SIG-M5 treated with dmso at 0.1 percent for 504 hours (cell line): ENCODE measurements at regions not wholly inside any gene's neighbourhood (a gene's known extent, or its start where the extent isn't known, plus 50 kb on each side); places are given as distances from the start of the nearest gene placed in this dataset.

Source experiments
- DNase-seq: peaks from one replicate; lab custom pipeline; 2025; ENCODE audit not compliant: unreplicated experiment; lab: John Stamatoyannopoulos, UW

DNA sequence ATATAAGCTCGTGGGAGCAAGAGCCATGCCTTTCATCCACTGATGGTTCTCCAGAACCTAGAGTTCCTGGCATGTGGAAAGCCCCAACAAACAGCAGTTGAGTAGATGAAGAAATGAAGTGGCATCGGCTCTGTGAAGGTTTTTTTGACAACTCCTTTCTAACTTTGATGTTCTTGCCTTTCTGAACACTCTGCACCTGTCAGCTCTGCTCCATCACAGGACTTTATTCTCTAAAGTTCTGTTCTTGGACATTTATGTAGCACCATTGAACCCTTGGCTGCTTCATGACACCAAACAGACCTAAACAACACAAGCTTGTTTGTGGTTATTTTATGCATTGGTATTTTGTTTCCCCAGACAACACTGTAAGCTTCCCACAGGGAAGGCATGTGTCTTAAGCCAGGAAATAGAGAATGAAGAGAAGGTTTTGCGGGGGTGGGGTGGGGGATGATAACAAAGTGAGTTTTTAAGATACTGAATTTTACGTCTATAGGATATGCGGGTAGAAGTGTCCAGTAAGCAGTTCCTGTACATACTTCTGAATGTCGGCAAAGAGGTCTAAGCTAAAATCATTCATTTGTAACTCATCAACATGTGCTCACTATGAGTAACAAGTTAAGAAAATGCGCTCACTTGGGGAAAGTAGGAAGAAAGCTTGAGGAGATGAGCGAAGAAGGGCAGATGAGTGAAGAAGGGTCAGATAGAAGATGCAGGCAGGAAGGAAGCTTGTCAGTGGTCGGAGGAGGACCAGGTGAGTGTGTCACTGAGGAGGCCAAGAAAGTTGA, 146.0 kb upstream of the PLEKHG7 start:
- DNase-seq = no peak

DNA sequence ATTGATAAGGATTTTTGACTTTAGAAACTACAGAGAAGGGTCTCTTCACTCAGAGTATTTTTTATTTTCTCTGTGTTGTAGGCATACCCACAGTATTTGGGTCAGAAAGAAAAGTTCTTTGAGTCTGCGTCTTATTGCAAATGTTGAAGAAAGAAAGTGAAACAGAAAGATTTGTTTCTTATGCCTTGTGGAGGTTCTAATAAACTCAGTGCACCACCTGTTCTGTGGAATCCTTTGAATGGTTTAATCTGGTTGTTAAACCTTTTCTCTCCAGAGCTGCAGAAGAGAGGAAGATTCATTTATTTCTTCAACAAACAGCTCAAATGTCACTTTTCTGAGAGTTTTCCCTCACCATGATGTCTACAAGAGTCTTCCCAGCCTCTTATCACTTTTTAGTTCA, 146.6 kb upstream of the PLEKHG7 start:
- DNase-seq = no peak

DNA sequence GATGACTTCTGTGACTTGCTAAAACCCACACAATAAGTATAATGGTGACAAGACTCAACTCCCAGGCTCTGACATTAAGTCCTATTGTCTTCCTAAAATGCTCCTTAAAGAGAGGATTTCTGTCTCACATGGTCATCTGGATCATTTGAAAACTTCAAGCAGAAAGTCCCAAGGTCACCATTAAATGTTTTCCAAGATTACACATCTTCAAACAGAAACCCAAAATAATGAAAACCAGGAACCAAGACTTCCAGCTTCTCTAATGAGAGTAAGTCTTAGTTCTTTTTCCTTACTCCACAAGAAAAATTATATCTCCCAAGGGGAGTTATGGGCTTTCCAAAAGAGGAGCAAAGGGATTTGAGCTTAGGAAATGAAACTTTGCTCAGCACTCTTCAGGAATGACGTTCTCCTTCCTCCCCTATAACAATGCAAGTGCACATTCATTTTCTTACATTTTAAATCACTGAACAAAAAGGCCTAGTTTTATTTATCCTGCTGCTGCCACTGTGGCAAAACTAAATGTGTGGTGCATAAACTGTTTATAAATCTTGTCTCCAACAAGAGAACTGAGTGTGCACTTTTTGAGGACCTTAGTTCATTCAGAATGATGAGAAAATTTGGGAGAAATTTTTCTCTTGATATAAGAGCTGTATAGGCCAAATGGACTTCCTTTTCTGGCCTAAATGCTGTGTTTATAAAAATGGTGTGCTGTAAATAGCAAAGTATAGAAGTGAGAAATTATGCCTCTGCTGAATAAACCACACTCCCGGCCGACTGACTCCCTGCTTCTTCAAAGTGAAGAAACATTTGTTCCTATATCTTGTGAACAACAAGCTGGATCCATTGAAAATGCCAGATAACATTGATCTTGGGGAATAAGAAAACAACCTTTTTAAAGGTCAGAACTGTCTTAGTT, 148.4 kb upstream of the PLEKHG7 start:
- no peak for DNase-seq

DNA sequence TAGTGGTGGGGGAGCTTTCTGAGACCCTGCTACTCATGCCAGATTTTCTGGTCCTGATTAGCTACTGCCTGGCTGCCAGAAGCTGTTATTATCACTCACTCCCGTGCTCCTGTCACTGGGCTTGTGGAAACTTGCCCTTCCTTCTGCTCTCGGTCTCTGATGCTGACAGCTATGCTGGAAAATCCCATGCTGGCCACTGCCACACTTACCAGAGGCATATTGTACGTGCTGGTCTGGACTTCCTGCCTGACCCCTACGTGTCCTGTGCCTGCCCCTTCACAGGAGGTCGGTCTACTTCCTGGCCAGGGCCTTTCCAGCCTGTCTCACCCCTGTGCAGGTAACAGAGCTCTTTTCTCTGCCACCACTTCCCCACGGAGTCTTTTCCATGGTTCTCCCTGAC, 149.4 kb upstream of the PLEKHG7 start:
- no peak for DNase-seq

DNA sequence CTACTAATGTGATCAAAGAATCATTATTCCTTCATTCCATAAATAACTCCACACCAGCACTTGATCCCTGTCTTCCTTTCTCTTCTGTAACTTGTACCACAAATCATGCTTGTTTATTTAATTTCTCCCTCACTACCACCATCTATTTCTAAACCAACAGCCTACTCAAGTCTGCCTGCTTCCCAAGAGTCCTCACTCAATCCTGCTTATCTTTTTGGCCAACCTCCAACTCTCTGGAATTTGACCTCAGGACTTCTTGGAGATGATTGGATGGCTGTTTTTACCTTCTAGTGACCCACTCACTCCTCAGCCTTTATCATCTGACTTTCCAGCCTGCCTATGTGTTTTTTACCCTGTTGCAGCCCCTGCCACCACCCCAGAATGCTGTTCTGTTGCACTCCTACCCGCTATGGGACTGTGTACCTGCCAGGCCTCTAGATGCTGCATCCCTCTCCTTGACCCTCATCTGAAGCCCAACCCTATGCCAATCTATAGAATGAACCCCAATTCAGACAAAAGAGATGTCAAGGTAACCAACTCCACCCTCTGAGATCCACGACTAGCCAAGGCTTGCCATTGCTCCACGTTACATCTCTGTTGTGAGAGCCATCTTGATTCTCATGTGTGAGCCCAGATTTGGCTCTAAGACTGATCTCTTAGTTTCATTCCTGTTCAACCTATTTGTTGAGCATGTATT, 150.2 kb upstream of the PLEKHG7 start:
- DNase-seq = no peak

DNA sequence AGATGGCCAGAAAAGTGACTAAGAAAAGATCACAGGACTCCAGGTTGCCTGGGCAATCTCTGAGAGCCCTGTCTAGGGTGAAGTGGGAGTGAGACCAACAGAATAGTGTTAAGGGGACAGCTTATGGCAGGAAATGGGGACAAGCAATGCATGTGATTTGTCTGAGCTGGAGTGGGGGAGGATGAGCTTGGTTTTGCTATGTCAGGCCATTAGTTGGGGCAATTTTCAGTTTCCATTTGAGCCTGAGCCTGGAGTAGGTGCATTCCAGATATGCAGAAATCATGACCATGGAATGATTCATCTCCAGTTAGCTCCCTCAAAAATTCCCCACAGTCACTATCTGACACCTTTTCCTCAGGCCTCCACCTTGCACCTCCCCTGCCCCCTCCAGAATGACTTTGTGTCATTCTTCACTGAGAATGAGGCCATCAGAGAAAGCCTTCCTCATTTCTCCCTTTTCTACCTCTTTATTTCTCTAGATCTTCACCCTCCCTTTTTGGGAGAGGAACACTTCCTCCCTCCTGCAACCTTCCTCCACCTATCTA, 150.9 kb upstream of the PLEKHG7 start:
- no peak for DNase-seq

DNA sequence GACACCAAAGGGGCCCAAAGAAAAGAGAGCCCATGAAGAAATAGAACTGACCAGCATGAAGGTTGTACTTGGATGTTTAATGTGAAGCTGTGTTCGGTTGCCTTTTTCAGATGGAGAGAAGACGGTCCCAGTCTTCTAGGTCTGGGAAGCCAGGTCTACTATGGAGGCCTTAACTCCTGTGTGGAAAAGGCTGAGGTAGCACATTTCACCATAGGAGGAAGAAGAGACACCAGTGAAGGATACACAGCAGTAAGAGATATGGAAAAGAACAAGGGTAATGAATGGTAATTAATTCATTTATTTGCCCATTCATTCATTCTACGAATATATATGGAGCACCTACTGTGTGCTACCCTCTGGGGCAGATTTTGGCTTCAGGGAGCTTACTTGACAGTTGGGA, 151.6 kb upstream of the PLEKHG7 start:
- DNase-seq = no peak

DNA sequence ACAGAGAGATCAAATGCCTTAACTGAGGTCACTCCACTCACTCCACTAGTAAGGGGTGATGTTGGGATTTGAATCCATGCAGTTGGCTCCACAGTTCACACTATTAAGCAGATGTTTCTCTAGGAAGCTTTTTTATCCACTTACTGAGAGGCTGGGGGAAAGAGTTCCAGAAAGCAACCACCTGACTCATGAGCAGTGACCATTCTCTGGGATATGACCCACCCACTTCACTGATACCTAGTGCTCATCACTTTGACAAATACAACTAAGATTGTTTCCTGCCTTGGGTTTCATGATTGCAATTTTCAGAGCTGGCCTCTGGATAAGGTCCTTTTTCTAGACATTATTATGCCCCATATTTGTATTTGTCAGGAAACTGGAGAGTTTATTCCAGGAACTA, 152.1 kb upstream of the PLEKHG7 start:
- no peak for DNase-seq

DNA sequence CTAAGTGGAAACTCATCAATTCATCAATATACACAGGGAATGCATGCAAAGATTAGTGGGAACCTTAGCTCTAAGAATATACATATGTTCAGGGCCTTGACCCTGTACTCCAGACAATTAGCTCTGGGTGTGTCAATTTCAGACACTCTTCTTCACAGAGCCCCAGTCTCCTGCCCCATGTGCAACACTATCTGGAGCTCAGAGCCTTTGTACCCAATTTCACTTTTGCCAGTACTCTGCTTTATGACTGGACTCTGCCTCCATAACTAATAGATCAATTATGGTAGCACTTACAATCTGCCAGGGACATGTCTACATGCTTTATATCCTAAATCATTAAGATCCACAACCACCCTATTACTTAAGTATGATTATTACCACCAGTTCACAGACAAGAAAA, 152.5 kb upstream of the PLEKHG7 start:
- DNase-seq = no peak

DNA sequence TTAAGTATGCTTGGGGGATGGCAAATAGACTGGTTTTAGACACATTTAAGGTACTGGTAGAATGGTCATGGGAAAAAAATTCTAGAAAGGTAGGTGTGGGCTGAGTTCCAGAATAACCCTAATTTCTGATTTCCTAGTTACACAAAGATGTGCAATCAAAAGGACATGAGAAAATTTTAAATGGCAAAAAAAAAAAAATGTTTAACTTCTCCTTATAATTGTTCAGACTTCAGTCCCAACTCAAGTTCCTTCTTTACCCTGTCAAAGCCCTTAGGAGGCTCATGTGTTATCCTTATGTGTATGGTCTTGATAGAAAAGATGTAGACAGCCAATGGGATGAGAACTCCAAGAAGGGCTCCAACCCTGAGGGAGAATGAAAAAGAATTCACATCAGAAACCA, 153.3 kb upstream of the PLEKHG7 start:
- DNase-seq = no peak

DNA sequence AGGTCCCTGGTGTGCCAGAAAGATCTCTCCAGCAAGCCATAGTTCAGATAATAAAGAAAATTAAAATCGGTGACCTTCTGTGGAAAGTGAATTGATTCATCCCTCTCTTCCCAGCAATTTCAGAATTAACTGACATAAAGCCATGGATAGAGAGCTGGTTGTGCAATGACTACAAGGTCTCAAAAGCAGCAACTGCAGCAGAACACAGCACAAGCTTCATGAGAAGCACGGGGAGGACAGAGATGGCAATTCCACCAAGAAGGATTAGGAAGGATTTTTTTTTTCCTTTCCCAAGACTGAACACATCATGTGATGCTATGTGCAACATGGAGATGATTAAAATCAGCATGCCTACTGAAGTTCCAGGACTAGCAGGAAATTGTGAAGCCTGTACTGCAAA, 154.9 kb upstream of the PLEKHG7 start:
- DNase-seq = no peak

DNA sequence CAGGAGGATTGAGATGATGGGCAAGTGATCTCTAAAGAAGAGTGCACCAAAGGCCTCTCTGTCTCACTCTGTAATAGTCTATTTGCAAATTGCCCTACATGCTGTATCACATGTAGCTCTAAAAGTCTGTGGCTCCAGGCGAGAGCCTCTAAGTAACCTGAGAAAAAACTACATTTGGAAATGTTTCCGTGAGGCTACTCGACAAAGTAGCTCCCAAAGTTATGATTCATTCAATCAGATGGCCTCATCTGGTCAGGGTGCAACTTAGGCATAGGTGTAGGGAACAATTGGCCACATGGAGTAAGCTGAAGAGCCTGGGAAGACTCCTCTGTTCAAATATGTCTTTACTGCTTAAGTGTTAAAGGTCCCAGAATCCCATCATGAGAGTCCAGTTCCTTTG, 155.4 kb upstream of the PLEKHG7 start:
- DNase-seq = no peak

DNA sequence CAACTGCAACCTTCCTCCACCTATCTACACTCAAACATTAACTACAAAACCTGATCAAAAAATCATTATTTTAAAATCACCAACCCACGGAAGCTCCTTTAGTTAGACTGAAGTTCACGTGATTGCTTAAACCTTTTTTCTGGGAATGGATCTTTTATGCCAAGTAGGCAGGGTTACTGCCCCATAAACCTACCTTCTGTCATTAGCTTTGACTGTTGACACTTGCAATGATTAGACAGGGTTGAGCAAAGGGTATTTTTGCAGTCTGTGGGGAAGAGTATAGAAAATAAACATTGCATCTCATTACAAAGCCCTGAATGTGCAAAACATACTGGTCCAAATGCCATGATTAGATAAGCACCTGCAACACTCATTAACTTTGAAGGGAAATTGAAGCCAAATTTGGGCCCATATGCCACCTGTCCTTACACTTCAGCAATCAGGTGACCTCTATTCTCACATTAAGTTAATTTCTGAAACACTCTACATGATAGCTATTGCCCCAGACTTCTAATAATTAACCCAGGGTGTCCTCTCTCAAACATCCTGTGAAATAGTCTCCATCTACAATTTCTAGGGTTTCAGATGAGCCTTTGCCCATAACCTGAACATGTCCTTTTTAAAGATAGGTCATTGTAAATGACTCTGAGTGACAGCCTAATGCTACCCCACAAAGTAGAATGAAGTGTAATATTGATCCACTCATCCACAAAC, 156.0 kb upstream of the PLEKHG7 start:
- no peak for DNase-seq

DNA sequence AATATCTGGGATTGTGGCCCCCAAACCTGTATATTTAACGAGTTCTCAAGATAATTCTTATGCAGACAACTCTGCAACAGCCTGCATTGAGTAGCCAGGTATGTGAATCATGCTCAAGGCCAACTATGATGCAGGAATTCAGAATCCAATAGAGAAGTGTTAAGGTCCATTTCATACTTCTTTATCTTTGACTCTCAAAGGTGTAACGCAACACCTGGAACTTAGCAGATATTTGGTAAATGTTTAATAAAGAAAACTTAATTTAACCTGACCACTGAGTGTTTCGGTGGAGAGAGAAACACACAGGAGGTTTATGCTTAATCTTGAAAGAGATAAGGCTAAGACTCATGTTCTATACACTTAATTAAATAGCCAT, 156.5 kb upstream of the PLEKHG7 start:
- DNase-seq = no peak

DNA sequence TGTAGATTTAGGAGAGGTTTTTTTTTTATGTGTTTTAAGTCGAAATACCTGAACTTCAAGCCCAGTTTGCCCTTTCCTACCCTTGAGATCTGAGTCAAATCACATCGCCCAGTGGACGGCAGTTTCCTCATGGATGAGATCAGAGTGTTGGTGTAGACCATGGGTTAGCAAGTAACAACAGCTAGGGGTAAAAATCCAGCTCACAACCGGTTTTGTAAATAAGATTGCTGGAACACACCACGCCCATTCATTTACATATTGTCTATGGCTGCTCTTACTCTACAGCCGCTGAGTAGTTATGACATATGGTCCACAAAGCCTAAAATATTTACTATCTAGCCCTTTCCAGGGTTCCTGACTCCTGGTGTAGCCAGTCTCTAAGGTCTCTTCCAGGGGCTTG, 158.5 kb upstream of the PLEKHG7 start:
- DNase-seq = no peak

DNA sequence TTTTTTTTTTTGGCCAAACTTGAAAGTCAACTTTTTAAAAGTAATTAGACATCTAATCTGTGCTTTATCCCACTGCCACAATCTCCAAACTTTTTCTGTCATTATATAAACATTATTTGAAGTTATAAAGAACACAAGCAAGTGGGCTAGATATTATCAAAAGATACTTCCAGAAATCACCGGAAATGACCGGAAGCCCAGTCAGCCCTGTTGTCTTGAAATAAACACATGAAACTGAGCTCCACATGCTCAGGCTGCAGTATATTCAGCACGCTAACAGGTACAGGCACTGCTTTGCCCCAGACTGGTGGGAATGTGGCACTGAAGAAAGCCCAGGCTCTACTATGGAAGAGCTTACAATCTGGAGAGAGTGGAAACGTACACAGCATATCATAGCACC, 158.9 kb upstream of the PLEKHG7 start:
- no peak for DNase-seq

DNA sequence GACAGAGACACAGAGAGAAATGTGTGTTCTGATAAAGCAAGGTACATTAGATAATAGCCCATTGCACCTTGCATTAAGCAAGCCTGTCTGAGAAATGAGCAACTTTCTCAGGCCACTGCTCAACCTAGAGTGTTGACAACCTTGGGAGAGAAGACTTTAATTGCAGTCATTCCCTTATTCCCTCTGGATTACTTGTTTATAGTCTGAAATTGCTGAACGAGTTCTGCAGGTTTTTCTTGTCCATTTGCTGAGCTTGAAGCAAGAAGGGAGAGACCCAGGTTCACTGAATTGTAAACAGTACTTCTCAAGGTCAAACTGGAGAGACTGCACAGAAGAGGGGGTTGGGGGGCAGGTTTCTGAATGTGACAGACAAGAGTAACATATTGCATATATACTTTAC, 159.4 kb upstream of the PLEKHG7 start:
- peak; percentile 62 for DNase-seq

DNA sequence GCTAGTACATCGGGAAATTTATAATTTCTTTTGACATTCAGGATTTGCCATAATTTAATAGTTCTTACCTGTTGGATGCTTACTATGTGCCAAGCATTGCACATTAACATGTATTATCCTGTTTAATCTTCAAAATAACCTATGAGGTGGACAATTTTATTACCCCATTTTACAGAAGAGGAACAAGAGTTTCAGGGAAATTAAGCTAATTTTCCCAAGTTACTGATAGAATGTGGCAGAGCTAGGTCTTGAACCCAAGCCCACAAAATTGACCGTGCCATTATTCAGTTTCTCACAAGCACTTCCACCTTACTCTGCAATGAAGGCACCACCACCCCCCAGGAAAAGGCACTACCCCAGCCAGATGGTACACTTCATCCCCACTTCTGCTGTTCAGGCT, 161.1 kb upstream of the PLEKHG7 start:
- DNase-seq = no peak

DNA sequence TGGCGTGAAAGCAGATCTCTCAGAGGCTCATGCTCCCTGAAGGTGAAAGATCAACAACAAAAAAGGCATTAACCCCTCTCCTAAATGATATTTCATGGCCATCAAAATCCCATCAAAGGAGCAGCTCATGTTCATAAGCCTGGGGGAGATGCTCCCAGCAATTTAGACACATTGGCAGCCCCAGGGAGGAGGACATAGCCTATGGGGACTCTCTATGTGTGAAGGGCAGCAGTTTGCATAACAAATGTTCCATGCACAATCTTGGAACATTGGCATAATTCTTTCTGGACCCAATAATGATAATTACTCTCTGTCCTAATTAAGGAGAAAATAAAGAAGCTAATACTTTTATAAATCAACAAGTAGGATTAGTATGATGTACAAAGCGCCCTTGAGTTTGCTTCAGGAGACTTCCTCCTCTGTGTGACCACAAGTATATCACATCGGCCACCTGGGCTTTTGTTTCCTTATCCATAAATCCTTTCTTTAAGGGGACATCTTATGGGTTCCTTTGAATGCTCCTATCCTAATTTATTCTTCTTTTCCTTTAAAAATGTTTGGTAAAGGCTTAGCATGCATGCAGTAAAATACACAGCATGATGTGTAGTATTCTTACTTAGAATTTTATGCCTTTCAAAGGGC, 161.9 kb upstream of the PLEKHG7 start:
- no peak for DNase-seq

DNA sequence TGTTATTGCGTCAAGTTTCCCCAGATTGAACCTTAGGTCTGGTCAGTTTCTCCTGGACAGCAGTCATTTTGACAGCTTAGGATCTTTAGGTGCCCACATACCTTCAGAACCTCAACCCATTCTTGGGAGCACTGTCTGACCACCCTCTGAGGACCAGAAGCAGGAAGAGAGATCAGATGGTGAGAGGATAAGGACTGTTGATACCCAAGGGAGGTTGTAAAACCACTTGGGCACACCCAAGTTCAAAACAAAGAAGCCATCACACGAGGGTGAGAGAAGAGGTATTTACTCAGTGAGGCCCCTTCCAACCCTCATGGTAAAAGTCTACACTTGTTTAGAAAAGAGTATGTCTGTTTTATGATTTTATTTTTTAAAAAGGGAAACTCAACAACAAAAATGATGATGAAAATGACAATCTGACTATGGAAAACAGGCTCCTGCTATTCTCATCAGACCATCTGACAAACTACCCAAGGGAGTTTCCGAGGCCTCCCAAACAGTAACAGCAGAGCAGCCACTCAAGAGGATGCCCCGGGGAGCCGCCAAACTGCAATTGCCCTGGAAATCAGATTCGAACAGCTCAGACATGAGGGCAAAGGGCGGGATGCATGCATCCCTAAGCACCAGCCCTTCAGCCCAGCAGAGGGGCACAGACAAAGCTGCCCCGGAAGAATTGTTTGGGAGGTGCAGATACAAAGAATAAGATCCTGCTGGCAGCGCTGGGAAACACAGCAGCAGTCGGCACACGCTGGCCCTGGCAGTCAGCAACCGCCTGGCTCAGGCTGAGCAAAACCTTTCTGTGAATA, 162.6 kb upstream of the PLEKHG7 start:
- DNase-seq = no peak
